GM19035 (cell line): ENCODE measurements at regions not wholly inside any gene's neighbourhood (a gene's known extent, or its start where the extent isn't known, plus 50 kb on each side); places are given as distances from the start of the nearest gene placed in this dataset.

Experiments
- ATAC-seq: cut with Tn5 transposase; IDR thresholded peaks from one replicate; pipeline ENCODE4 v1.9.1; 2021; ENCODE audit not compliant: unreplicated experiment

GRCh38 chr3:34008836-34009809, 210.7 kb downstream of the PDCD6IP start:
- ATAC-seq = no peak

DNA sequence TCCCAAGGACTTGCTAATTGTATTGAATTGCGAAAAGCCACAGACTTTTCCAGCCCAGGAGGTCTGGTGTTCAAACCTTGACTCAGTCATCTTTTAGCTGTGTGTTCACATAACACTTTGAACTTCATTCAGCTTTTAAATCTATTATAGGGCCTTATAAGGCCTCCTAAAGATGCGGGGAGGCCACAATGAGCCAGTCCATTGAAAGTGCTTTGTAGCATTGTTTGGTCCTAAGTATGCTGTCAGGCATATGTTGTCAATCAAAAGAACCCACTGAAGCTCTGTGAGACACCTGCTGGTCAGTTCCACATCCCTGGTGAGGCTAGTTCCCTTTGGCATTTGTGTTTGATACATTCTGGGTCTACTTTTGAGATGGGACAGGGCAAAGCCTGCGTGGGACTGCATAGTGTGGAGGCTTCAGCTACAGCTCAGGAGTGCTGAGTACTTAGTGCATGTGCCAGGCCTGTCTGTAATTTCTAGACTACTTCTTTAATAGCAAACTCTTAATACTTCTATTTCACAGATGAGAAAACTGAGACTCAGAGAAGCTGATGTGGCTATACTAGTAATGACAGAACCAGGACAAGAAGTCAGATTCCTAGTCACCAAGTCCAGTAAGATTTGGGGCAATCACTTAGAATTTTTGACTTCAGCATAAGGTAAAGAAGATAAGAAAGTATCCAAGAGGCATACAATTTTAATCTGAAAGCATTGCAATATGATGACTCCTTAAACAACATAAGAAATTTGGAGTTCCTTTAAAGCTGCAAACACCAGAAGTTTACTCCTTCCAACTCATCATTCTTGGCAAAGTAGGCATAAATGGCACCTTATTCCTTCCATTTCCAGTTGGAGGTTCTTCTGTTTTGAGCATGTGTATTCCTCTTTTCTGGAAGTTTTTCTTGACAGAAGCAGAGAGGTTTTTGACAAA, 213.0 kb downstream of the PDCD6IP start:
- ATAC-seq = no peak

- no peak for ATAC-seq
Observed at GRCh38 chr3:34012102-34012461, 213.7 kb downstream of the PDCD6IP start.

DNA sequence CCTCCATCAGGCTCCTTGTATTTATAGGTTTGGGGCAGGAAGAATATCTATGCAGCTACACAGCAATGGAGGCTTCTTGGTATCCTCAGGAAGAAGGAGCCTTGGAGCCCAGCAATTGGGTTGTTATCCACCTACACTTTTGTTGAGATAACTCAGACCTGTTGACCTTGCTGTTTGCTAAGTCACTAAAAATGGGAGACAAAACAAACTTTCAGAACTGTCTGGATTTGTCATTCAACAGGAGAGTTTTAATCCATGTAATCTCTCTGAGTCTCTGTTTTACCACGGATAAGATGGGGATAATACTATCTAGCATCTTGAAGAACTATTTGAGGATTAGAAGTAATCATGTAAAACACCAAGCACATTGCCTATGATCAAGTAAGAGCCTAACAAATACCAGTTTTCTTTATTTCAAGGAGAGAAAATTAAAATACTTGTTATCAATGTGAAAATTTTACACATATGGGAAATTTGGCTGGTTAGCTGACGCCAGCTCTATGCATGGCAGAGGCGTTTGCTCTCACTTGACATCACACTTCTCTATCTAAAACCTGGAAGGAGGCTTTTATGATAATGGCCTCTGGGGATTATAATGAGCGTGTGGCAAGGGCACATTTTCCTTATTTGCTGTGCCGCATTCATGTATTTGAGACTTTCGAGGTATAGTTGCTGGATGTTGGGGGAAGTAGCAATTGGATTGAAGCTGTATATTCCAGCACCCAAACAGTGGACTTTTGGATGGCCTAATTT, 215.6 kb downstream of the PDCD6IP start:
- ATAC-seq = no peak

DNA sequence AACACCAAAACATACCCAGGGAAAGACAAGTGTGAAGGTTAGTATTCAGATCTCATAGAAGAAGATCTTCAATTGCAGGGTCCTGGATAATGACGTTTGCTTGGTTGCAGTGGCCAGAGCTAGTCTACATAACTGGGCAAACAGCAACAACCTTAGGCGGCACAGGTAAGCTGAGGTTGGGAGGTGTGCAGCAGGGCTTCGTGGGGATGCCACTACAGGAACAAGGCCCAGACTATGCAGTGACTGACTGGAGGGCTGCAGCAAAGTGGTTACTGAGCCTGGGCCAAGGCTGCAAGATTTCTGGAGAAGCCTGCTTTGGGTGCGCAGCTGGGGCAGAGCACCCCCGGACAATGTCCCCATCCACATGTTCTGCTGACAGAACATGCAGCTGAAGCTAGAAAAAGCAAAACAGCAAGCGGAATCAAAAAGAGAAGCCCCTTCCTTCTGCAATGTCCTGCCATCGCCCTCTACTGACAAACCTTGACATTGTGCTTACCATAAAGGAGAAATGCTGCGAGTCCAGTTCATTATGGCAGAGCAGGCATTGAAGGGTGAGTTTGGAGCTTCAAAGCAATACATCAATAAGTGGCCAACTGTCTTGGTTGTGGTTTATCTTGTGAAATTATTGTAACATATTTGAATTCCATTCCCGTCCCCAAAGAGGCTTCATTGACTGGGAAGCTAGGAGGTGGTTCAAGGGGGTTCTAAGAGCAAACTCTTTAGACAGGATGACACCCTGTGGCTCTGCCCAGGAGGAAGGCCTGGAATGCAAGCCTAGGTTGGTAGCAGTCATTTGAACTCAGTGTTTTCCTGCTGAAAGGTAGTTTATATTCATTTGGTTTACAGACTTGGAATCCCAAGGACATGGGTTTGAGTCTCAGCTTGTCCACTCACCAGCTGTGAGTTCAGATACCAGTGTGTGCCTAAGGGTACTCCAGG, 217.0 kb downstream of the PDCD6IP start:
- no peak for ATAC-seq

GRCh38 chr3:34016925-34017587, 218.6 kb downstream of the PDCD6IP start:
- no peak for ATAC-seq

- no peak for ATAC-seq
Observed at GRCh38 chr3:34017757-34018156, 219.3 kb downstream of the PDCD6IP start.

- no peak for ATAC-seq
Observed at GRCh38 chr3:34019158-34019557, 220.7 kb downstream of the PDCD6IP start.

DNA sequence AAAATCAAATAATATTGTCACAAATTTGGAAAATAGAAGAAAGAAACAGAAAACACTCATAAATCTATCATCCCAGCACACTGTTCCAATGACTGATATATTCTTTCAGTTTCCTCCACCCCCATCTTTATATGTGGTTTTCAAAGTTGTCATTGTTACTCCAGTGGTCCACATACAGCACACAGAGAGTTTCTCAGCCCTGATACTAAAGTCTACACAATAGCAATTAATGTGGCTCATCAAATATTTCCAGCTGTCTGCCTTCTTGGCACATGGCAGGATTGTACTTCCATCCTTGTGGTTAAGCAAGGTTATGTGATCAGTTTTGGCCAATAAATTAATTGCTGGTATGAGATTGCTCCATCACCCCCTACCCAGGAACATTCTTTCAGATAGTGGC, 221.7 kb downstream of the PDCD6IP start:
- no peak for ATAC-seq

DNA sequence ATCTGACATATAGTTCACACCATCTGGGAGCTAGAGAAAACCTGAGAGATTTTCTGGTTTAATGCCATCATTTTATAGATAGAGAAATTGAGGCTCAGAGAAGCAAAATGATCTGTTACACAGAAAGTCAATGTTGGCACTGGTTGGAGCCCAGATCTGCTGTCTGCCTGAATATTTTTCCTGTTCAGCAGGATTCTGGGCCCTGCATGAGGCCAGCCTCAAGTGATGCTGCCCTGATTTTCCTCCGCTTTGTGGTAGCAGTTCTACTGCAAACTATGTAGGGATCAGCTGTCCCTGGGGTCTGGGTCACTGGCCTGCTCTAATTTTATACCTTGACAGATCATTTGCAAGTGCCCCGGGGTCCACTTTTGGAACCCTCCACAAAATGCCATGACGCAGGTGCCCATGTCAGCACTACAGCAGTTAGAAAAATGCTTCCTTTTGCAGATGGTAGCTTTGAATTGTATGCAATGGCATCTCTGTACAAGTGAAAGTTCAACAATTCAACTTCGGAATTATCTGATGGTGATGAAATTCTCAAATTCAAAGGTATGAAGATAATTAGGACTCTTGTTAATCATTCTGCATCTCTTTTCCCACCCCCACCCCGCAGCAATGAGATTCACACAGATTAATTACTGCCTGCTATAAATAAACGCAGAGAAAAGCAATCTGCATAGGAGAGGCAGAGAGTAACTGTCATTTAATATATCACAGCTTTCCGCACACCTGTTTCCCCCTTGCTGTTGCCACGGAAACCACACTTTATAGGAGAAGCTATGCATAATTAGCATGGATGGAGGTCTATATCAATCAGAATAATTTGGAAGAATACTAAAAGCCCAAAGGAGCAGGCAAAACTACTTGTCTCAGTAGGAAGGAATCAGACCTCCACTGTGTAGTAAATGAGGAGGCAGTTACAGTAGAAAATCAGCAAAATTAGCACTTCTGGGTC, 222.6 kb downstream of the PDCD6IP start:
- ATAC-seq = no peak

DNA sequence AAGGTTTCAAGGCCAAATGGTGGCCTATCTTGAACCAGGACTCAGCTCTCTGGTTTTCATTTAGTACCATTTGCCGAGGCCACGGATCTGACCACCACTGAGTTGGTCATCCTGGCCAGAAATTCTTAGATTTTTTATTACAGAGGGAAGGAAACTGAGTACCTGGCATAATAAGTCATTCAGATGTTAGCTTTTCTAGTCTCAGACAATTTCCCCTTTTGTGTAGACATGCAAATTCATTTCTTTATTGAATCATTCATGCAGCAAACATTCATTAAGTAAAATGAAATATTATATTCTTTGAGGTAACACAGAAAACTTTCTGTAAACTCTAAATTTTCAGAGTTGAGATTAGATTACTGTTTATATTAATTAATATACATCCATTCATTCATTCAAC, 223.7 kb downstream of the PDCD6IP start:
- ATAC-seq = no peak

GRCh38 chr3:34024447-34025240, 226.2 kb downstream of the PDCD6IP start:
- no peak for ATAC-seq

- ATAC-seq = no peak
Observed at GRCh38 chr3:34033839-34034238, 235.4 kb downstream of the PDCD6IP start.

- ATAC-seq = no peak
Observed at GRCh38 chr3:34034840-34035239, 236.4 kb downstream of the PDCD6IP start.

DNA sequence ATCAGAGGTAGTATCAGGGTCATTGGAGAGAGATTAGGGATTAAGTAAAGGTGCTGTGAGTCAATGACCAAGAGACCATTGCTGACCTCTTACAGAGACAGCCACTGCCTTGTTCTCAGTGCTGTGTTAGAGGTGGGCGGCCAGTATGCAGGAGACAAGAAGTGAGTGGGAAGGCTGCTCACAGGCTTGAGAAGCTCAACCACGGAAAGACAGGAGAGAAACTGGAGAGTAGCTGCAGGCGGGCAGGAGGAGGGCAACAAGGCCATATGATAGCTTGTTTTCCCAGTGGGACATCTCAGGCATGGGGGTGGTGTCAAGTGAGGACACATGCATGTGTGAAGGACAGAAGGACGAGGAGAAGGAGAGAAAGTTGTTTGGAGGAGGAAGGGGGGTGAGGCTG, 237.3 kb downstream of the PDCD6IP start:
- no peak for ATAC-seq

GRCh38 chr3:34037260-34037659, 238.8 kb downstream of the PDCD6IP start:
- no peak for ATAC-seq

DNA sequence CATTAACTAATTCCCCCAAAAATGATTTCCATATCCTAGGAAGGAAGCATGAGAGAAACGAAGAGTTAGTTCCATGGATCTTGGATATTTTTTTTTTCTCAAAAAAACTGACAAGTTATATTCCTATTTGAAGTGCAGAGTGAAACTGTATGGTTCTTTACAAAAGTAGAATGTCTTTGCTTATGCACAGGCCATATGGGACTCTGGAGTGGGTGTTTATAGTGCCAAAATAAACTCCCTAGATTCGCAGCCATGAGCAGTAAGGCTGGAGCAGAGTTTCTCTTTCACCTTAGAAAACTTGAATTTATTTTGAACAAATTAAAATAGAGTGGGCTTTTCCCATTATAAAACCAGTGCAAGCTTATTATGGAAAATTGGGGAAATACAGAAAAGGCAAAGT, 239.7 kb downstream of the PDCD6IP start:
- no peak for ATAC-seq

DNA sequence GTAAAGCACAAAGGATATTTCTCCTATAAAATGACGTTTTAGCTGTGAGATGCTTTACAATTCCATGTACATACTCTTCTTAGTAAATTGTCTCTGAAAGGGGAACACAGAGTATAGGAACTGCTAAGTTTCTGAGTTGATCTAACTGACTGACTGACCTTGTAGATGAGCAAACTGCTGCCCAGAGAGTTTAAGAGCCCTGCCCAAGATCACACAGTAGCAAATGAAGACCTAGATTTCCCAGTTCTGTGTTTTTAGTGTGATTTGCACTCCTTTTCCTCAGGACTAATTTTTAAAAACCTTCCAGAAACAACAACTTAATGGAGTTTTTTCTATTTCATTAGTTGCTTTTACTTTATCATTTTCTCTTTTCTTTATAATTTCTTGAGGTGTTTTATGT, 247.7 kb downstream of the PDCD6IP start:
- ATAC-seq = no peak
